DMS53 treated with DMSO at 0.1 percent for 48 hours (cell line): ENCODE measurements at regions not wholly inside any gene's neighbourhood (a gene's known extent, or its start where the extent isn't known, plus 50 kb on each side); places are given as distances from the start of the nearest gene placed in this dataset.
"Not testable (repeated sequence)": the region's sequence is repeated elsewhere in the genome, so short reads cannot be mapped to it uniquely, and the experiment has no call there.

Experiments used
- DNase-seq: peaks from one replicate; lab custom pipeline; 2025; ENCODE audit not compliant: unreplicated experiment; lab: John Stamatoyannopoulos, UW

DNA sequence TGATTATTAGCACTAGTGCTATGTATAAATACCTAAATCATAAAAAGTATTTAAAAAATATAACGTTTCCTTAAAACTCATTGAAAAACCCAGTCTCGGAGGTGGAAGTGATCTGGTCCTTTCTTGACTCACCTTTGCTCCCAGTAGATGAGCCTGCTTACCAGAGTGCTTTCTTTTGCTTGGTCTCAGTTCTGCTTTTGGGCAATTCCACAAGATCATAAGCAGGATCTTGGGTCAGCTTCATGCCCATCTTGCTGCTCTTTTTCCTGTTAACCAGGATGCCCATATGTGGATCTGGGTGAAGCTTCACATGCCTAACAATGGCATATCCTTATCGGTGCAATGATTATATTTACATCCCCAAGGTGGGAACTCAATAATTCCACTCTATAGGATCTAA, 332.1 kb upstream of the FAM98A start:
- no peak for DNase-seq

DNA sequence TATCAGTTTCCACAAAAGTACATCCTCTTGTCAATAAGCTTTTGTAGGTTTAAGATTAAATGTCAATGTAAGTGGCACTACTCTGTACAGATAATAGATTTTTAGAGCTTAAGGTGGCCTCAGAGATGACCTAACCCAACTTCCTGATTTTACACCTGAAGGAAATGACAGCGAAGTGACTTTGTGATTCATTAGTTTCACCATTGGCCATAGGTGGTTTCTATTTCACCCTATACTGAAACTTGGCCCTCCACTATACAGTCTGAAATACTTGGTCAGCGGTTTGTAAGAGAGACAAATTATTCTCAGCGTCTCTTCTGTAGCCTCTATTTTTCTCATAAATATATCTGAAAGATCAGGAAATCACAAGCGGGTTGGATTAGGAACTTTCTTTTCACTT, 330.4 kb upstream of the FAM98A start:
- no peak for DNase-seq

DNA sequence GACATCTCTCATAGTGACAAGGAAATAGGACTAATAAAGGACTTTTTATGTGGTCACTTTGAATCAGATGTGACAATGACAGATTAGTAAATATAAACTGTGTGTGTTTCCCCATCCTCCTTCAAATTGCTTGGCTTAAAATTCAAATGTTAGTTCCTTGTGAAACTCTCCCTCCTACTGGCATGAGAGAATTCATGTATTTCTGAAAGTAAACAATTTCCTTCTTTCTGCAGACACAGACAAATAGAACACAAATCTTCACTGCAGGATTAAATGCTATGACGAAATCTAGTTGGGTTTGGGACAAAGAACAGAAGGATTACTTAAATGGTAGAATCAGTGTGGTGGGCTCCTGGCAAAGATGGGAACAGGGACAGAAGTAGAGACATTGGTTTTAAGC, 328.7 kb upstream of the FAM98A start:
- no peak for DNase-seq

DNA sequence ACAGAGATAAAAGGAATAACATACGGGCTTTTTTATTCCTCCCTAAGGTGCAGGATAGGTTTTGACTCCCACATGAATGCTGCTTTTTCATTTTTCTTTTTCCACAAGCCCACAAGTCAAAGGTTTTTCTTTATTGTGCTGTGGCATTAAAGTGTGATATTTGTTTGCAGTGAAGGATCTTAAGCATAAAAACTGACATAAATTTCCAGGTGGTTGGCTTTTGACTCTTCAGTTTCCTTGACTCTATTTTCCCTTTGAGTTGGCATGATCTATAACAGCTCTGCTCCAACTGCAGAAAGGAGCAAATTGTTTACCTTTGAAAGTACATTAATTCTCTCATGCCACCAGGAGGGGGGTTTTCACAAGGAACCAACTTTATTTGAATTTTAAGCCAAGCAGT, 326.2 kb upstream of the FAM98A start:
- DNase-seq = no peak

DNA sequence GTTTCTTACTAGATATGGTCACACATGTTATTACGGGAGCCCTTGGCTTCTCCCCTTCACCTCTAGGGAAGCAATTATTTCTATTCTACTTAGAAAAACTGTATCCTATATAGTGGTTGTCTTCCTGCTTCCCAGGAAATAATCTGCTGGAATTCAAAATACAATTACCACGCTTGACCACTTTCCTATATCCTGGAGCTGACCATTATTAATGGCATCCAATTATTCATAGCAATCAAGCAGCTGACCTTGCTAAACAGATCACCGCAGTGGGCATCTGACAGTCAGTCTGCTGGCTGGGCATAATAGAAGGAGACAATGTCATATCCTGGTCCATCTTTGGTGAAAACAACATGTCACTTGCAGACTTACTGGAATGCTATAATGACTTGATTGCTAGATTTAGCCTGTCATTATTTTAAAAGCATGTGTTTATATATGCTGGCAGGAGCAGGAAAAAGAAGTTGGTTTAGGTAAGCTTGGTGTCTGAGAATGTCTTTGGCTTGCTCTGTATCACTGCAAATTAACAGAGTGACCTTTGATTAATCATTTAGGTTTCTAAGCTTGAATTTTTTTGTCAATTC, 325.6 kb upstream of the FAM98A start:
- no peak for DNase-seq

DNA sequence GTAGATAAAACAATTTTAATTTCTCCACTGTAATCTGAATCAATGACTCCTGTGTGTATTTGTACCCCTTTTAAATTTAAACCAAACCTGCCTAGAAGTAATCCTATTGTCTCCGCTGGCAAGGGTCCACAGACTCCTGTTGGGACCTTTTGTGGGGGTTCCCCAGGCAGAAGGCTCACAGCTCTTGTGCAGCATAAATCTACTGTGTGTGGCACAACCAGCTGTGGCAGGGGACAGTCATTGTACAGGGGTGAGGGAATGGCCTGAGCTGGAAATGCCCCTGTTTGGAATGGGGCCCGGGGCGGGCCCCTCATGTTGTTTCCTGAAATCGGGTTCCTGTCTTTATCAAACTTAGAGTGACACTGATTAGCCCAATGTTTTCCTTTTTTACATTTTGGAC, 318.2 kb upstream of the FAM98A start:
- no peak for DNase-seq

DNA sequence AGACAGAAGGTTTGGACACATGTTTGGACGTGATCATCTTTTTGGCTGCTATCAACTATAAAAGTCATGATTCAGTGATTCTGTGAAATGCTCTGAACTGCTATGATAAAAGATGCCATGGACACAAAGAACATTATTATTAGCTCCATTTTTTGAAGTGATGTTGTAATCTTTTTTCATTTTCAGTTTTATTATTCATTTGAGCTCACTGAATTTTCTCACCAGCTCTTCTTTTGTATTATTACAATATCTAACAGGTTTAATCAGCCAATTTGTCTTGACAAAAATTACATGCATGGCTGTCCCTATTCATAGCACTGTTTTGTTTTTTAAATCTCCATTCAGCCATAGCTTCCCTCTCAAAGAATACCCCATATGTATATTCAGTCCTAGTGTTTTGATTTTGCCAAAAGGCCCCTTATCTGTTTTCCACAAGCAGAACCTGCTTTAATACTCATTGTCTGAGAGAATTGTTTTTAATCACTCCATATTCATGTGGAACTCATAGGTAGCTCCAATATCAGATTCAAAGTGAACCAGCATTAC, 314.0 kb upstream of the FAM98A start:
- no peak for DNase-seq

DNA sequence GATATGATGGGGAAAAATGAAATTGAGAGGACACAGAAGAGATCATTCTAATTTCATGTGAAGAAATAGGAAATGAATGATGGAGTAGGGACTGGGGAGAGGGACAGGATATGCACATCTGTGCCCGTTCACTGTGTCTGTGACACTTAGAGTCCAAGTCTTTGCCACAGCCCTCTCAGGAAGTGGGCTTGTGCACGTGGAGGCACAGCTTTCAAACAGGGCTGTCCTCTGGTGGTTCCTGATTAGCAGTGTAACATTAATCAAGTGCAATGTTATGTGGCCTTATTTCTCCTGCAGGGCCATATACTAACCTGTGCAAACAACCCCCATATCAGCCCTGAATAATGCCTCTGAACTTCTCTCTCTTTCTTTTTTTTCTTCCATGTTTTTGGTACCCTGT, 312.2 kb upstream of the FAM98A start:
- no peak for DNase-seq

DNA sequence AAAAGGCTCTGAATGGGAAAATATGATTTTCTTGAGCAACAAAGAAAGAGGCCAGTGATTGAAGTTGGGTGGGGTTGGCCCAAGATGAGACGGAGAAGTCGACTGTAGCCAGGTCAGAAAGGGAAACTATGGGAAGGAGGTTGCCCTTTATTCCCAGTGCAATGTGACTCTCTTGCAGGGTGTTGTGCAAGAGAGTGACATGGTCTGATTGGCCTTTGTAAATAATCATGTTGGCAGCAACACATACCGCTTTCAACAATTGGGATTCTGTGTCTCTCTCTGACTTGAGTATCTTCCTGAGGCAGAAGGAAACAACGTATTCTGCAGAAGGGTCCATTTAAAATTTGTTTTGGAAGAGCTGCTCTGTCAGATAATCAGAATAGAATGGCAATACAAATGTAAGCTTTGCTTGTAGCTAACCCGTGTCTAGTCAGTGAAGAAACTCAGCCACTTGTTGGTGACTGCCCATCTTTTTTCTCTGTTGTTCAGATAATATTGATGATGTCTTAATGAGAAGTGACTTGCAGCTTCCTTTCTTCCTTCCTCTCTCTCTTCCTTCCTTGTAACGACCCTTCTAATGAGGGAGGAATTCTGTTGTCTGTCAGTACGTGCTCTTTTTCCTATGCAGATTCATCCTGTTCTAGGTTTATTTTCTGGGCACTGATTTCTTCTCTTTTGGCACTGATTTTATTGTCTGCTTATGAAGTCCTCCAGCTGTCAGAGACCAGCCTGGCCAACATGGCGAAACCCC, 311.0 kb upstream of the FAM98A start:
- no peak for DNase-seq

DNA sequence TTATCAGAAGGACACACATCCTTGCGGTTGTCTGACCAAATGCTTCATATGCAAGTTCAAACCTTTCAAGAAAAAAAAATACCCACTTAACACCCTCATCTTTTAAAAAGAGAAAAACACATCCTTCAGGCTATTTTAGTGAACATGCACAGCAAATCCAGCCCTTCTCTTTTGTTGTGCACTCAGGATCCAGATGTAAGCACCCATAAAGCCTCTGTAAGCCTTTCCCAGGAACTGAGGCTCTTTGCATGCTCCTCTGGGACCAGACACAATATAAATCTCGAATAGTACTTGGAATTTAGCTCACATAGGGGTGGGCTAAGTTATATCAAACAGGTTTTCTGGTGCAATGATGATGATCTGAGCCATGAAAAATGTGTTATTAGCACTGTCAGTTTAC, 308.8 kb upstream of the FAM98A start:
- DNase-seq = no peak

DNA sequence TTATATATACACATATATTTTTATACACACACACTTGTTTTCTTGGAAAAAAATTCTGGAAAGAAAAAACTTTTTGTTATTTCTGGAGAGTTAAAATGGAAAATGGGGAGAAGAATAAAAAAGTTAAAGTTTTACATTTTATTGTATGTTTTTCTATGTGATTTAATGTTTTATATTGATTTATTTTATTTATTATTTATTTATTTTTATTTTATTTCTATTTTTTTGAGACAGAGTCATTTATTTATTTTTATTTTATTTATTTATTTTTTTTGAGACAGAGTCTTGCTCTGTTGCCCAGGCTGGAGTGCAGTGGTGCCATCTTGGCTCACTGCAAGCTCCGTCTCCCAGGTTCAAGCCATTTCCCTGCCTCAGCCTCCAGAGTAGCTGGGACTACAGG, 307.0 kb upstream of the FAM98A start:
- not testable (repeated sequence) for DNase-seq

DNA sequence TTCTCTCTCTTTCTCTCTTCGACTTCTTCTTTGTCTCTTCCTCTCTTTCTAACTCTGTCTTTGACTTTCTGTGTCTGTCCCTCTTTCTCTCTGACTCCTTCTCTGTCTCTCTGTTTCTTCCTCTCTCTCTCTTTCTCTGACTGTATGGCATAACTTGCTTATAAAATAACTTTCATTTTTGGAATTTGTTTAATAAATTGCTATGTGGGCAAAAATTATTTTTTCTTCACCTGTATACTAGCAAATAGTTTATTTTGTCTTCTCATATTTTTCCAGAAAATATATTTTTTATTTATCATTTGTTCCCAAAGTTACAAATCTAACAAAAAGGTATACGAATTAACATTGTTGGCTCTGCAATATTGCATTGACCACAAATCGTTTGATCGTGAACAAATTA, 305.7 kb upstream of the FAM98A start:
- DNase-seq = no peak

DNA sequence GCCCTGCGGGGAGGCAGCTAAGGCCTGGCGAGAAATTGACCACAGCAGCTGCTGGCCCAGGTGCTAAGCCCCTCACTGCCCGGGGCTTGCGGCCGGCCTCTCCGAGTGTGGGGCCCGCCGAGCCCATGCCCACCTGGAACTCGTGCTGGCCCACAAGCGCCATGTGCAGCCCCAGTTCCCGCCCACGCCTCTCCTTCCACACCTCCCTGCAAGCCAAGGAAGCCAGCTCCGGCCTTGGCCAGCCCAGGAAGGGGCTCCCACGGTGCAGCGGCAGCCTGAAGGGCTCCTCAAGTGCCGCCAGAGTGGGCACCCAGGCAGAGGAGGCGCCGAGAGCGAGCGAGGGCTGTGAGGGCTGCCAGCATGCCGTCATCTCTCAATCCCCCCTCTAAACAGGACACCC, 304.6 kb upstream of the FAM98A start:
- DNase-seq = no peak

DNA sequence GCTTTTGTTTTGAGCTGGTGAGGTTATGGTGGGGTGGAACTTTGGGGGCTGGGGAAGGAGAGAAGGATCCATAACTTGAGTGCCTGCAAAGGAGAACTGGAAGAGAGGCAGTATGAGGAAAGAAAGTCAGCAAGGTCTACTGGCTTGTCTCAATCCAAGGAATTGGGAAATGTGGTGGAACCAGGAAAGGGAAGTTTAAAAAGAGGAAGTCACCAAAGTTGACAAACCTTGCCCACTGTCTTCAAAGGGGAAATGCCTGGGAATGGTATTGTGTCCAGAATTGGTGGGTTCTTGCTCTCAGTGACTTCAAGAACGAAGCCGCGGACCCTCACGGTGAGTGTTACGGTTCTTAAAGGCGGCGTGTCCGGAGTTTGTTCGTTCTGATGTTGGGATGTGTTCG, 304.1 kb upstream of the FAM98A start:
- no peak for DNase-seq

DNA sequence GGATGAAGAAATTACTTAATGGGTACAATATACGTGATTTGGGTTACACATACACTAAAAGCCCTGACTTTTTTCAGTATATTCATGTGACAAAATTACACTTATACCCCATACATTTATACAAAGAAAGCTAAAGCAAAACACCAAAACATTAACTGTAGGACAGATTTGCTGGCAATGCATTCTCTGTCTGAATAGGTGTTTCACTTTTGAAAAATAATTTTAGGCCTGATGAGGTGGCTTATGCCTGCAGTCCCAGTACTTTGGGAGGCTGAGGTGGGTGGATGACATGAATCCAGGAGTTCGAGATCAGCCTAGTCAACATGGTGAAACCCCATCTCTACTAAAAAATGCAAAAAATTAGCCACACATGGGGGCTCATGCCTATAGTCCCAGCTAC, 301.5 kb upstream of the FAM98A start:
- no peak for DNase-seq

DNA sequence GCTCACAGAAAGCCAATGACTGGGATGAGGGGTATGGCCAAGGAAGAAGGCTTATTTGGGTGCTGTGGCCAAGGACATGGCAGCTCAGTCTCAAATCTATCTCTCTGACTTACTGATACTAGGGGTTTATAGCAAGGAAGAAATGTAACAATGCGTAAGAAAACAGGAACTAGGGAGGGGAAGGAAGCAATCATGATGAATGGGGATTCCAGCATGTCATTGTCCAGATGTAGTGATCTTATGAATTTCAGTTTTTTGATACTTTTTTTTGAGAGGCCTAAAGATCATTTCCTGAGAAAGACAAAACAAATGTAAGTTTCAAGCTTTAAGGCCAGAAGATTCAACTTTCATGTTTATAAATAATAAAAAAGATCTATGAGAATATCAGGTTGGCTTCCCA, 298.6 kb upstream of the FAM98A start:
- DNase-seq = no peak

DNA sequence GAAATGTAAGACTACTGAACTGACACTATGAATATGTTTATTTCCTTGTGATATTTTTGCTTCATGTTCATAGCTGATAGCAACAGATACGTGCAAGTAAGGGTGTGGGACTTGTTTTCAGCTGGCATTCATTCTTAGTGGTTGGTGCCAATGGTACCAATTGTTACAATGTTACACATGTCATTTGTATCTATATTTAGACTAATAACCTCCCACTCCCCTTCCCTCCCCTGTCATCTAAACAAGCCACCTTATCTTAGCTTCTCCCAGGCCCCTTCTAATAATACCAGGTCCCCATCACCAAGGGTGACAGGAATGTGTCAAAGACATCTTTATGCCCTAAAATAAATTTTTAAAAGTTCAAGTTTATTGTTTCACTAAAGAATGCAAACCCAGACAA, 294.7 kb upstream of the FAM98A start:
- no peak for DNase-seq

DNA sequence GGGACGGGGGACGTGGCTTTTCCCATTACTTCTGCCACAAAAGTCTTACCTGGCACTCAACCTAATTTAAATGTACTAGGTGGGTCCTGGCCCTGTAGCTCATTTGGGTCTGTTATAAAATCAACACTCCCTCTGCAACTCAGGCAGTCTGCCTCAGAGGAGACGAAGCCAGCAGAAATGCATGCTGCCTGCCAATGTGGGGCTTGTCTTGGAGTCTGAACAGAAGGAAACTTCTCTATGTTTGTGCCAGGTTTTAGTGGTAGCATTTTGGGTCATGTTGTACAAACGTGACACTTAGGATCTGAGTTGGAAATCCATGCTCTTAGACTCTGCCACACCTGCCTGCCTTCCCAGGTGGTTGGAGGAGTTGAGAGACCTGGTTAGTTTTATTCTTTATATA, 292.5 kb upstream of the FAM98A start:
- DNase-seq = no peak

DNA sequence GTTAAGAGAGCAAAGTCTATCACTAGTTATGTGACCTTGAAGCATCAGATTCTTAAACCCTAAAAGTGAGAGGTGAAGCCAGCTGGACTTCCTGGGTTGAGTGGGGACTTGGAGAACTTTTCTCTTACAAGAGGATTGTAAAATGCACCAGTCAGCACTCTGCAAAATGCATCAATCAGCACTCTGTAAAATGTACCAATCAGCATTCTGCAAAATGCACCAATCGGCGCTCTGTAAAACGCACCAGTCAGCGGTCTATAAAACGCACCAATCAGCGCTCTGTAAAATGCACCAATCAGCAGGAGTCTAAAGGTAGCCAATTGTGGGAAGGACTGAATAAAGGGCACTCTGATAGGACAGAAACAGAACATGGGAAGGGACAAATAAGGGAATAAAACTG, 291.6 kb upstream of the FAM98A start:
- no peak for DNase-seq

DNA sequence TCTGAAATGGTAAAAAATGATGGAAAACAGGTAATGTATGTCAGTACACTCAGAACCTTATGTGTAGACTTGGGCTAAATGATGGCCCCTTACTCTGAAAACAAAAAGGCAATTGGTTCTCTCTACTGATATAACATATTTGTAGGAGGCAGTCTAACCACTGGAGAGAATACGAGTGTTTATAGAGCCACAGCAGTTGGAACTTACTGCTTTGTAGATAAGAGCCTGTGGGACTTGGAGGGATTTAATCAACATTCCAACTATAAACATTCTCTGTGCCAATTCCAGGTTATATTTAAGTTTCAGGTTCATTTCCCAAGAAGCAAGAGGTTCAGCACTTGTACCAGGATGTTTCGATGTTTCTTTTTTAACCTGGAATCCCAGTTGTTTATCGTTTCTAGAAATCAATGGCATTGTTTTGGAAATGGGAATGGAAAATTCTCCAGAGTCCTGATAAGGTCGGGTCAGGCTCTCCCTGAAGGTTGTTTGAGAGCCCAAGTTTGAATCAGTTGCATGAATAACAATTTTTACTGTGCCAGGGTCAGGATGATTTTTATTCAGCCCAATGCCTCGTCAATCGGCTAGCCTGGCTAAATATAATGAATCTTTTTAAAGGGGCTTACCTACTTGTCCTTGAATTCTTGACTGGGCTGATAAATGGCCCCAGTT, 278.4 kb upstream of the FAM98A start:
- no peak for DNase-seq

DNA sequence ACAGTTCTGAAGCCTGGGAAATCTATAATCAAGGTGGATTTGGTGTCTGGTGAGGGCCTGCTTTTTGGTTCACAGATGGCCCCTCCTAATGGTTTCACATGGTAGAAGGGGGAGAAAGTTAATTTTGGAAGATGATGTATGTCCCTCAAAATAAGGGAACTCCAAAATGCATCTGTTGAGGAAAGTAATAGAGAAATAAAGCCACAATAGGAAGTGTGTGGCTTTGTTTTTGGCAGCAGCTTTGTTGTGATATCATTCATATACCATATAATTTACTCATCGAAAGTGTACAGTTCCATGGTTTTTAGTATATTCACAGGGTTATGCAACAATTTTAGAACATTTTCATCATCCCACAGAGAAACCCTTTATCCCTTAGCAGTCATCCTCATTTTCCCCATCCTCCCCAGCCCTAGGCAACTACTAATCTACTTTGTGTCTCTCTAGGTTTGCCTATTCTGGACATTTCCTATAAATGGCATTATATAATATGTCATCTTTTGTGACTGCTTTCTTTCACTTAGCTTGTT, 274.0 kb upstream of the FAM98A start:
- no peak for DNase-seq

DNA sequence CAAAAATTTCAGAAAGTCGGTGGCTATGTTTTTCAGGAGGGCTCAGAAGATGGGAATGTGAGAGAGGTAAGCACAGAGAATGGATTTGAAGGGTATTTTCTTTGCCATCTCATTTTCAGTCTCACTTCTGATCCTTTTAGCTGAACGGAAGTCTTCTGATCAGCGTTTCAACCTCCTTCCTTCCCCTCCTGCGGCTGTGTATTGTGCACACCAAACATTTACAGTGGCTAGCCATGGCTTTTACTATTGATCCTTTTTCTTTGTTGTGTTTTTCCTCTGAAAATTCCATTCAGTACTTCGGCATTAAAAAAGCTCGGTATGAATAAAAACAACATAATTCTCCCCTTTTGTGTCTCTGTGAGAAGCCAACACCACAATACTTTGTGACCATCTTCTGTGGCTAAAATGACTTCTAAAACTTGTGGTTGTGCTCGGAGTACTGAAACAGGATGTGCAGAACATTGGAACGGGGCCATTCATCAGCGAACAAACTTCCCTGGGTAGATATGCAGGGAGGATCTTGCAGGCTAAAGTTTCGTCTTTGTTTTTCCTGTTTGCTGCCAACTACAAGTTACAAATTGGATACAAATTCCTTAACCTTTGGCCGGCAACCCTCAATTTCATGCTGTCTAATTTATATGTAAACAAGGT, 260.8 kb upstream of the FAM98A start:
- no peak for DNase-seq
